ENCODE measurements at regions not wholly inside any gene's neighbourhood (a gene's known extent, or its start where the extent isn't known, plus 50 kb on each side); places are given as distances from the start of the nearest gene placed in this dataset.

GRCh38 chr6:51266604-51267003 lies 447.9 kb downstream of the TFAP2B start:
- no peaks in the 10 kb centered on the region for H3K4me1 ChIP-seq (ENCODE audit: low read length)
- TF ChIP-seq EZH2phosphoT487 (IDR thresholded peaks at IDR 0.05; ENCODE audit: low read length), result no peak
- TF ChIP-seq EZH2 (optimal IDR thresholded peaks at IDR 0.05; ENCODE audit: low read depth, low read length), result no peak
- TF ChIP-seq, protein P1, sequence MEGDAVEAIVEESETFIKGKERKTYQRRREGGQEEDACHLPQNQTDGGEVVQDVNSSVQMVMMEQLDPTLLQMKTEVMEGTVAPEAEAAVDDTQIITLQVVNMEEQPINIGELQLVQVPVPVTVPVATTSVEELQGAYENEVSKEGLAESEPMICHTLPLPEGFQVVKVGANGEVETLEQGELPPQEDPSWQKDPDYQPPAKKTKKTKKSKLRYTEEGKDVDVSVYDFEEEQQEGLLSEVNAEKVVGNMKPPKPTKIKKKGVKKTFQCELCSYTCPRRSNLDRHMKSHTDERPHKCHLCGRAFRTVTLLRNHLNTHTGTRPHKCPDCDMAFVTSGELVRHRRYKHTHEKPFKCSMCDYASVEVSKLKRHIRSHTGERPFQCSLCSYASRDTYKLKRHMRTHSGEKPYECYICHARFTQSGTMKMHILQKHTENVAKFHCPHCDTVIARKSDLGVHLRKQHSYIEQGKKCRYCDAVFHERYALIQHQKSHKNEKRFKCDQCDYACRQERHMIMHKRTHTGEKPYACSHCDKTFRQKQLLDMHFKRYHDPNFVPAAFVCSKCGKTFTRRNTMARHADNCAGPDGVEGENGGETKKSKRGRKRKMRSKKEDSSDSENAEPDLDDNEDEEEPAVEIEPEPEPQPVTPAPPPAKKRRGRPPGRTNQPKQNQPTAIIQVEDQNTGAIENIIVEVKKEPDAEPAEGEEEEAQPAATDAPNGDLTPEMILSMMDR (IDR thresholded peaks at IDR 0.05; ENCODE audit: low read length), result no peak
- no peak overlapping the region for H2AFZ ChIP-seq (ENCODE audit: low read length)
- no peak for DNase-seq
- H3K9me3 ChIP-seq (replicated peaks; ENCODE audit: insufficient read depth, low read length), result no peaks in the 10 kb centered on the region
- H3K79me2 ChIP-seq (ENCODE audit: low read length), result no peaks in the 10 kb centered on the region
- no peak overlapping the region for H3K9ac ChIP-seq (ENCODE audit: low read length)
- no peaks in the 10 kb centered on the region for H3K27me3 ChIP-seq (replicated peaks; ENCODE audit: insufficient read depth, low read length)
- H3K4me2 ChIP-seq (ENCODE audit: low read depth, low read length), result no peak overlapping the region
- H3K27ac ChIP-seq (ENCODE audit: low read length), result no peak overlapping the region
- no peak overlapping the region for H3K4me3 ChIP-seq (ENCODE audit: low read length)
- H3K36me3 ChIP-seq (replicated peaks; ENCODE audit: insufficient read depth, low read length), result no peaks in the 10 kb centered on the region
- no peaks in the 10 kb centered on the region for H3F3A ChIP-seq (ENCODE audit: insufficient read depth, low read length)
- no peaks in the 10 kb centered on the region for H4K20me1 ChIP-seq (ENCODE audit: insufficient read depth, low read length)
- no peaks in the 10 kb centered on the region for H3K9me2 ChIP-seq (replicated peaks; ENCODE audit: insufficient read depth, low read length)

GRCh38 chr6:51268666-51269065 lies 450.0 kb downstream of the TFAP2B start:
- H3K4me3 ChIP-seq (ENCODE audit: low read length), result no peak overlapping the region
- H3K27me3 ChIP-seq (replicated peaks; ENCODE audit: insufficient read depth, low read length), result no peaks in the 10 kb centered on the region
- H3K4me1 ChIP-seq (ENCODE audit: low read length), result no peaks in the 10 kb centered on the region
- no peaks in the 10 kb centered on the region for H3F3A ChIP-seq (ENCODE audit: insufficient read depth, low read length)
- no peaks in the 10 kb centered on the region for H4K20me1 ChIP-seq (ENCODE audit: insufficient read depth, low read length)
- H3K36me3 ChIP-seq (replicated peaks; ENCODE audit: insufficient read depth, low read length), result no peaks in the 10 kb centered on the region
- H3K27ac ChIP-seq (ENCODE audit: low read length), result no peak overlapping the region
- DNase-seq, result no peak
- no peaks in the 10 kb centered on the region for H3K79me2 ChIP-seq (ENCODE audit: low read length)
- no peaks in the 10 kb centered on the region for H3K9me2 ChIP-seq (replicated peaks; ENCODE audit: insufficient read depth, low read length)
- H3K4me2 ChIP-seq (ENCODE audit: low read depth, low read length), result no peak overlapping the region
- no peak overlapping the region for H3K9ac ChIP-seq (ENCODE audit: low read length)
- TF ChIP-seq EZH2phosphoT487 (IDR thresholded peaks at IDR 0.05; ENCODE audit: low read length) (no peak), EZH2 (optimal IDR thresholded peaks at IDR 0.05; ENCODE audit: low read depth, low read length) (no peak)
- TF ChIP-seq, protein P1 (IDR thresholded peaks at IDR 0.05; ENCODE audit: low read length), result no peak
- no peaks in the 10 kb centered on the region for H3K9me3 ChIP-seq (replicated peaks; ENCODE audit: insufficient read depth, low read length)
- no peak overlapping the region for H2AFZ ChIP-seq (ENCODE audit: low read length)

DNA sequence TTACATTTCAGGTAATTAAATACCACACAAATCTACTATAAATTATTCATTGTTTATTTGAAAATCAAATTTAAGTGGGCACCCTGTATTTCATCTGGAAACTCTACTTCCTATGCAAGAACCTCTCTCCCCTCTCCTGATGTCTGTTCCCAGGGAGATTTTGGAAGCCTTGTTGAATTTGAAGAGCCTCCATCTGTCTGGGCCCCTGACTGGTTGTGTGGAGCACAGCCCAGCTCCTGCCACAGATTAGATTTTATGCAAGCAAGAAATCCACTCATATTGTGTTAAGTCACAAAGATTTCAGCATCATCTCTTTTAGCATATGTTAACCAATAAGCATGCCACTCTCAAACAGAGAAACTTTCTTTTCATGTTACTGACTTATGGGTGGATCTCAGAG lies 451.2 kb downstream of the TFAP2B start:
- DNase-seq, result no peak
- no peak overlapping the region for H3K4me3 ChIP-seq (ENCODE audit: low read length)
- TF ChIP-seq EZH2phosphoT487 (IDR thresholded peaks at IDR 0.05; ENCODE audit: low read length) (no peak), EZH2 (optimal IDR thresholded peaks at IDR 0.05; ENCODE audit: low read depth, low read length) (no peak)
- TF ChIP-seq, protein P1 (IDR thresholded peaks at IDR 0.05; ENCODE audit: low read length), result no peak
- no peaks in the 10 kb centered on the region for H3K36me3 ChIP-seq (replicated peaks; ENCODE audit: insufficient read depth, low read length)
- no peak overlapping the region for H3K9ac ChIP-seq (ENCODE audit: low read length)
- H3F3A ChIP-seq (ENCODE audit: insufficient read depth, low read length), result no peaks in the 10 kb centered on the region
- no peak overlapping the region for H2AFZ ChIP-seq (ENCODE audit: low read length)
- no peaks in the 10 kb centered on the region for H3K79me2 ChIP-seq (ENCODE audit: low read length)
- no peak overlapping the region for H3K27ac ChIP-seq (ENCODE audit: low read length)
- H3K4me2 ChIP-seq (ENCODE audit: low read depth, low read length), result no peak overlapping the region
- no peaks in the 10 kb centered on the region for H3K27me3 ChIP-seq (replicated peaks; ENCODE audit: insufficient read depth, low read length)
- H4K20me1 ChIP-seq (ENCODE audit: insufficient read depth, low read length), result no peaks in the 10 kb centered on the region
- no peaks in the 10 kb centered on the region for H3K9me2 ChIP-seq (replicated peaks; ENCODE audit: insufficient read depth, low read length)
- no peaks in the 10 kb centered on the region for H3K4me1 ChIP-seq (ENCODE audit: low read length)
- H3K9me3 ChIP-seq (replicated peaks; ENCODE audit: insufficient read depth, low read length), result no peaks in the 10 kb centered on the region
